Karpas-422 (cell line): ENCODE measurements at regions not wholly inside any gene's neighbourhood (a gene's known extent, or its start where the extent isn't known, plus 50 kb on each side); places are given as distances from the start of the nearest gene placed in this dataset.

Experiments
- DNase-seq: peaks from one replicate; pipeline ENCODE4 v3.0.0-alpha.2; 2015
- H2AFZ ChIP-seq: fragments of 200-600 bp; sonication (generic); 2 replicates; pipeline ENCODE4 v1.6.1; 2014; ENCODE audit warnings: antibody characterized with exemption, low read length, mixed read lengths
- H3K27ac ChIP-seq: fragments of 200-600 bp; sonication (generic); 2 replicates; pipeline ENCODE4 v1.5.1; 2014; ENCODE audit warnings: mild to moderate bottlenecking, low read length, moderate library complexity
- H3K27me3 ChIP-seq: fragments of 200-600 bp; sonication (generic); 2 replicates; pipeline ENCODE4 v1.6.1; 2014; ENCODE audit warnings: low read length, mixed read lengths
- H3K36me3 ChIP-seq: fragments of 200-600 bp; sonication (generic); 2 replicates; pipeline ENCODE4 v1.6.1; 2014; ENCODE audit warnings: low read length, mixed read lengths; ENCODE audit not compliant: insufficient read depth
- H3K4me1 ChIP-seq: fragments of 200-600 bp; sonication (generic); 2 replicates; pipeline ENCODE4 v1.6.1; 2014; ENCODE audit warnings: mild to moderate bottlenecking, low read length, mixed read lengths
- H3K4me2 ChIP-seq: fragments of 200-600 bp; sonication (generic); 2 replicates; pipeline ENCODE4 v1.6.1; 2014; ENCODE audit warnings: low read length, low read depth, mild to moderate bottlenecking; ENCODE audit not compliant: poor library complexity, severe bottlenecking
- H3K4me3 ChIP-seq: fragments of 200-600 bp; sonication (generic); 2 replicates; pipeline ENCODE4 v1.5.1; 2014; ENCODE audit warnings: mild to moderate bottlenecking, antibody characterized with exemption, low read length, mixed read lengths
- H3K79me2 ChIP-seq: fragments of 200-600 bp; sonication (generic); 2 replicates; pipeline ENCODE4 v1.6.1; 2014; ENCODE audit warnings: mild to moderate bottlenecking, low read length, mixed read lengths
- H3K9ac ChIP-seq: fragments of 200-600 bp; sonication (generic); 2 replicates; pipeline ENCODE4 v1.6.0; 2014; ENCODE audit warnings: low read length
- H3K9me2 ChIP-seq: fragments of 200-600 bp; sonication (generic), shearing (Covaris generic); replicated peaks from 2 replicates; pipeline ENCODE4 v1.6.0; 2014; ENCODE audit warnings: mild to moderate bottlenecking, low read length, moderate library complexity; ENCODE audit not compliant: insufficient read depth
- H3K9me3 ChIP-seq: fragments of 300-700, 200-600 bp; sonication (generic); 2 replicates; pipeline ENCODE4 v1.6.1; 2014; ENCODE audit warnings: low read length, mixed read lengths
- H4K20me1 ChIP-seq: fragments of 200-600 bp; sonication (generic); 2 replicates; pipeline ENCODE4 v1.6.1; 2014; ENCODE audit warnings: mild to moderate bottlenecking, antibody characterized with exemption, low read length, low read depth; ENCODE audit not compliant: insufficient read depth

DNA sequence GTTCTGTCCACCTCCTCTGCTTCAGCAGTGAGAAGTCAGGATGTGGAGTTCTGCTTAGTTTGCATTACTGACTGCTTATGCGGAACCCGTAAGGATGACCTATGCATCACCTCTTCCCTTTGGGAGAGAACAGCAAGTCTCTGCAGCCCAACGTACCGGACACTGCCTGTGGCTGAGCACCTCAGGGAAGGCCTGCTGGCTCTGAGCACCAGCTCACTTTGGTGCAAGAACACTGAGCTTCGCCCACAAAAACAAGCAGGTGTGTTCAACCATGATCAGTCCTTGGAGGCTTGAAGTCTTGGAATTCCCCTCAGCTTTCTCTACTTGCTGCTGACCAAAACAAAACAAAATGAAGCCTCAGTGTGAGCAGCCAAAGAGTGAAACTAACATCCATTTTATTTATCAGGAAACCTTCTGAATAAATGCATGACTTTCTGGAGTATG lies 52.7 kb upstream of the NCK2 start:
- no peaks in the 10 kb centered on the region for H3K79me2 ChIP-seq
- no peaks in the 10 kb centered on the region for H3K9me2 ChIP-seq
- H3K36me3 ChIP-seq = no peaks in the 10 kb centered on the region
- H2AFZ ChIP-seq = no peak overlapping the region
- H3K4me3 ChIP-seq = no peak overlapping the region
- H3K9me3 ChIP-seq = no peaks in the 10 kb centered on the region
- no peak overlapping the region for H3K4me2 ChIP-seq
- H3K27me3 ChIP-seq = no peaks in the 10 kb centered on the region
- no peak overlapping the region for H3K27ac ChIP-seq
- no peak for DNase-seq
- H3K4me1 ChIP-seq = peaks cover 12% of the 10 kb centered on the region
- H4K20me1 ChIP-seq = no peaks in the 10 kb centered on the region
- H3K9ac ChIP-seq = no peak overlapping the region

DNA sequence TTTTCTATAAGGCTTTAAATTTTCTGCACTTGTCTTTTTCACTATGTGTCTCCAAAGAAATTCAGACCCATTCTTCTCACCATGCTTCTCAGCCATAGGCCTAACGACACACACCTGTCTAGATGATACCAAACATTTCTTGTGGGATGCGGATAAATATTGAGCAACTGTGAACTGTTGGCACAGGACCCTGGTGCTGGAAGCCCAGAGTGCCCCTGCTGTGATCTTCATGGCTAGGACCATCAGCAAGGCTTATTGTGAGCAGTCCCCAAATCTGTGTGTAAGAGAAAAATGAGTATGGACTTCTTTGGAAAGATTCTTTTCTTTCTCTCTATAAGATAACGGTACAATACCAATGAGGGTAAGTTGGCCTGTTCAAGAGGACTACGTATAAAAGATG lies 54.1 kb upstream of the NCK2 start:
- Histone ChIP-seq H3K4me1 (peaks cover 12% of the 10 kb centered on the region), H3K27ac (no peak overlapping the region), H3K4me2 (no peak overlapping the region), H3K9ac (no peak overlapping the region), H3K4me3 (no peak overlapping the region), H3K9me3 (no peaks in the 10 kb centered on the region), H3K36me3 (no peaks in the 10 kb centered on the region), H3K79me2 (no peaks in the 10 kb centered on the region), H3K9me2 (no peaks in the 10 kb centered on the region), H3K27me3 (no peaks in the 10 kb centered on the region), H4K20me1 (no peaks in the 10 kb centered on the region), H2AFZ (no peak overlapping the region)
- no peak for DNase-seq

DNA sequence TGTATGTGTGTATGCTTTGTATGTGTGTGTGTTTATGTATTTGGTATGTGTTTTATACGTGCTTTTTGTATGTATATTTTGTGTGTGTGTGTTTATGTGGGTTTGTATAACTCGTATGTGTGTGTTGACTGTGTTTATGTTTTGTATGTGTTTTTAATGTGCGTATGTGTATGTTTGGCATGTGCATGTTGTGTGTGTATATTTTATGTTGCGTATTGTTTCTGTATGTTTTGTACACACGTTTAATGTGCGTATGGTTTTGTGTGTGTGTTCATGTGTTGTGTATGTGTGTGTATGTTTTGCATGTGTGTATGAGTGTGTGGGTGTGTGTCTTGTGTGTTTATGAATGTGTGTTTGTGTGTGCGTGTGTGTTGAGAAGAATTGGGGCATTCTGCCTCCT lies 55.2 kb upstream of the NCK2 start:
- Histone ChIP-seq H3K9ac (no peak overlapping the region), H3K27ac (no peak overlapping the region), H4K20me1 (no peaks in the 10 kb centered on the region), H3K79me2 (no peaks in the 10 kb centered on the region), H3K4me2 (no peak overlapping the region), H2AFZ (no peak overlapping the region), H3K4me3 (no peak overlapping the region), H3K27me3 (no peaks in the 10 kb centered on the region), H3K9me3 (no peaks in the 10 kb centered on the region), H3K9me2 (no peaks in the 10 kb centered on the region), H3K36me3 (no peaks in the 10 kb centered on the region), H3K4me1 (peaks cover 6% of the 10 kb centered on the region)
- DNase-seq = no peak

DNA sequence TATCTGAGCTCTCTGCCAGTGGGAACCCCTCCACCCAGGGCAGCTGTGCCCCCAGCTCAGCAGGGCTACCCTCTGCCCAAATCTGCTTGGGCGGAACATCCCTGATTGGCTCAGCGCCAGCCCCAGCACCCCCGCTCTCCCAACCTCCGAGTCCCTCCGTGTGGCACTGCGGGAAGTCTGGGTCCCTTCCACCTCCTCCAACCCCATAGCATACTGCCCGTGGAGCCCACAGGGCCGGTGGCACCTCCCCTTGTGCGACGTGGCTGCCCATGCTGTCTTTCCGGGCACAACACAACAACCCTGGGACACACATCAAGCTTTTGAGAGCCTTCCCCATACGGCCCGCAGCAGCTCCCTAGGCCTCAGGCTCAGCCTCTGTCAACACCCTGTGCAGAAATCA lies 55.8 kb upstream of the NCK2 start:
- H3K4me2 ChIP-seq = no peak overlapping the region
- no peaks in the 10 kb centered on the region for H3K9me3 ChIP-seq
- DNase-seq = no peak
- peaks cover under 1% of the 10 kb centered on the region for H3K4me1 ChIP-seq
- H3K4me3 ChIP-seq = no peak overlapping the region
- H3K27me3 ChIP-seq = no peaks in the 10 kb centered on the region
- H4K20me1 ChIP-seq = no peaks in the 10 kb centered on the region
- no peaks in the 10 kb centered on the region for H3K79me2 ChIP-seq
- no peaks in the 10 kb centered on the region for H3K36me3 ChIP-seq
- no peak overlapping the region for H3K9ac ChIP-seq
- no peak overlapping the region for H2AFZ ChIP-seq
- no peaks in the 10 kb centered on the region for H3K9me2 ChIP-seq
- no peak overlapping the region for H3K27ac ChIP-seq

DNA sequence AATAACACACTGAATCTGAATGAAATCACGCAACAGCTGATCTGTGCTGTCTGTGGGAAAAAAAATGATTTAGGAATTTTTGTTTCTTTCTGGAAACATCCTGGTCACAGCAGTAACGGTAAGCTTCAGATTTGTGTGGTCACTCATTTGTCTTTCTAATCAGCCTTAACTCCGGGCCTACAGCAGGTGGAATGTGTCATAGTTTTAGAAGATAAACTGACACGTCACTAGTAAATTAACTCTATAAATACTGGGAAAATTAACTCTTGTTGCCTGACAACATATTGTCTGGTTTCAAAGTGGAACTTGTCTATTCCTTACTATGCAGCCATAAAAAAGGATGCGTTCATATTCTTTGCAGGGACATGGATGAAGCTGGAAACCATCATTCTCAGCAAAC lies 58.1 kb upstream of the NCK2 start:
- Histone ChIP-seq H4K20me1 (no peaks in the 10 kb centered on the region), H3K4me3 (no peak overlapping the region), H3K9me3 (no peaks in the 10 kb centered on the region), H3K4me2 (no peak overlapping the region), H3K27me3 (no peaks in the 10 kb centered on the region), H3K4me1 (no peaks in the 10 kb centered on the region), H3K9ac (no peak overlapping the region), H3K27ac (no peak overlapping the region), H2AFZ (no peak overlapping the region), H3K36me3 (no peaks in the 10 kb centered on the region), H3K9me2 (no peaks in the 10 kb centered on the region), H3K79me2 (no peaks in the 10 kb centered on the region)
- DNase-seq = no peak

DNA sequence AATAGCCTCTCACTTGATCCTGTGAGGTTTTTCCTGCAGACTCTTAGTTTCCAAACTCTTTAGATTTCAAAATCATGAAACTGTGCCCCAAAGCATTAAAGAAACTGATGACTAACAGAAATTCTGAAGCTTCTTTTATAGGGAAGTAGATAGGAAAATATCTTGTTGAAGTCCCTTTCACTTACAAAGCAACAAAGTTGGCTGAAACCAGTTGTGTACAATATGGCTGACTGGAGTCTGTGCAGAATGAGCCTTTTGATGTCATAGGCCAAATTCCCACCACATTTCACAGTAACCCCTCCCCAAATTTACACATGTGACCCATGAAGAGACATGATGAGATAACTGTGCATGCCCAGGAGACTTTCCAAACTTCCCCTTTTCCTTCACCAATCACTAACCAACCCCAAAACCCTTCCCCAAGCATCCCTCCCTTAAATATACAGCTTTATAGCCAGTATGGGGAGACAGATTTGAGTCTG lies 61.7 kb upstream of the NCK2 start:
- H3K27ac ChIP-seq = no peak overlapping the region
- H4K20me1 ChIP-seq = no peaks in the 10 kb centered on the region
- no peak for DNase-seq
- no peaks in the 10 kb centered on the region for H3K36me3 ChIP-seq
- no peak overlapping the region for H3K4me2 ChIP-seq
- no peaks in the 10 kb centered on the region for H3K4me1 ChIP-seq
- no peaks in the 10 kb centered on the region for H3K9me2 ChIP-seq
- H3K79me2 ChIP-seq = no peaks in the 10 kb centered on the region
- no peaks in the 10 kb centered on the region for H3K27me3 ChIP-seq
- no peak overlapping the region for H2AFZ ChIP-seq
- H3K9me3 ChIP-seq = no peaks in the 10 kb centered on the region
- H3K4me3 ChIP-seq = no peak overlapping the region
- no peak overlapping the region for H3K9ac ChIP-seq

DNA sequence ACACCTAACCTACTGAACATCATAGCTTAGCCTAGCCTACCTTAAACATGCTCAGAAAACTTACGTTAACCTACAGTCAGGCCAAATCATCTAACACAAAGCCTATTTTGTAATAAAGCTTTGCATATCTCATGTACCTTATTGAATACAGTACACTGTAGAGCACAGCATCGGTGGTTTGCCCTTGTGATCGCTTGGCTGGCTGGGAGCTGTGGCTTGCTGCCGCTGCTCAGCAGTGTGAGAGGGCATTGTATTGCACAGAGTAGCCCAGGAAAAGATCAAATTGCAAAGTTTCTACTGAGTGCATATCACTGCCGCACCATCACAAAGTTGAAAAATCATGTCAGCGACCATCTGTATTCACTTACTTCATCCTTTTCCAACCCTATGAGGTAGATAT lies 62.3 kb upstream of the NCK2 start:
- H3K9me3 ChIP-seq = no peaks in the 10 kb centered on the region

DNA sequence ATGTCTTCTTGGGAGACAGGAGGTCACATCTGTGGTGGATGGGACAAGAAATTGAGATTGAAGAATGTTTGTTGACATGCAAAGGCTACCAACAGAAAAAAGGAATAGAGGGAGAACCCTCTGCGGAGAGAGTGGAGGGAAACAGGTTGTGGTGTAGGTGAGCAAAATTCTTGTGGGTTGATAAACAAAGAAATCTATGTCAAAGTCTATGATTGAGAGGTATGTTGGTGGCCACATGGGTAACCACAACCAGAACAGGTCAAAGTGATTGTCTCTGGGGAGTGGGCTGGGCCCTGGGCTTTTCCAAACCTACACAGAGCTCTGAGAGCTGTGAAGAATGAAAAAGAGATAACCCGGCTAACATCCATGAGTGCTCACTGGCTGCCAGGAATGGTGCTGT lies 62.8 kb upstream of the NCK2 start:
- no peaks in the 10 kb centered on the region for H3K9me2 ChIP-seq
- no peaks in the 10 kb centered on the region for H3K27me3 ChIP-seq
- DNase-seq = no peak
- H2AFZ ChIP-seq = no peak overlapping the region
- no peaks in the 10 kb centered on the region for H4K20me1 ChIP-seq
- H3K4me1 ChIP-seq = no peaks in the 10 kb centered on the region
- H3K9ac ChIP-seq = no peak overlapping the region
- no peaks in the 10 kb centered on the region for H3K79me2 ChIP-seq
- no peak overlapping the region for H3K4me2 ChIP-seq
- no peak overlapping the region for H3K27ac ChIP-seq
- H3K36me3 ChIP-seq = no peaks in the 10 kb centered on the region
- H3K9me3 ChIP-seq = no peaks in the 10 kb centered on the region
- no peak overlapping the region for H3K4me3 ChIP-seq

More for the DNA sequence above, 62.3 kb upstream of the NCK2 start:
- Histone ChIP-seq H3K4me2 (no peak overlapping the region), H3K27me3 (no peaks in the 10 kb centered on the region), H3K4me3 (no peak overlapping the region), H3K27ac (no peak overlapping the region), H3K79me2 (no peaks in the 10 kb centered on the region), H4K20me1 (no peaks in the 10 kb centered on the region), H3K36me3 (no peaks in the 10 kb centered on the region), H3K9ac (no peak overlapping the region), H3K4me1 (no peaks in the 10 kb centered on the region), H3K9me2 (no peaks in the 10 kb centered on the region), H2AFZ (no peak overlapping the region)
- no peak for DNase-seq

DNA sequence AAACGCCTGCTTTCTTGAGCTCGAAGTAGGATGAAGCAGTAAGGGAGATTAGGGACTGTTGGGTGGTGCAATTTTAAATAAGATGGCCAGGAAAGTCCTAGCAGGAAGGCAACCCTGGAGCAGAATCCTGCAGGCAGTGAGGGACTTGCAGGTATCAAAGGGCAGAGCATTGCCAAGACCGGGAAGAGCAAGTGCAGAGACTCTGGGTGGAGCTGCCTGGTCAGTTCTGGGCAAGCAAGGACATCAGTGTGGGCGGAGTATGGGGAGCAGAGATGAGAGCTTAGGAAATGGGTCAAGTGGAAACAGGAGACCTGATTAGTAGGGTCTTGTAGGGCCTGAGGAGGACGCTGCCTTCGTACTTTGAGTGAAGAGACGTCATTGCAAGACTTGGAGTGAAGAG lies 64.4 kb upstream of the NCK2 start:
- Histone ChIP-seq H3K4me1 (no peaks in the 10 kb centered on the region), H3K27ac (no peak overlapping the region), H3K9me3 (no peaks in the 10 kb centered on the region), H2AFZ (no peak overlapping the region), H3K27me3 (no peaks in the 10 kb centered on the region), H3K4me3 (no peak overlapping the region), H3K9me2 (no peaks in the 10 kb centered on the region), H3K36me3 (no peaks in the 10 kb centered on the region), H3K4me2 (no peak overlapping the region), H4K20me1 (no peaks in the 10 kb centered on the region), H3K9ac (no peak overlapping the region), H3K79me2 (no peaks in the 10 kb centered on the region)
- DNase-seq = no peak
